ENCODE measurements at regions not wholly inside any gene's neighbourhood (a gene's known extent, or its start where the extent isn't known, plus 50 kb on each side); places are given as distances from the start of the nearest gene placed in this dataset.

GRCh38 chr5:19031491-19031890, 956.5 kb downstream of the CDH18 start:
- TF ChIP-seq POLR2AphosphoS5 (IDR thresholded peaks at IDR 0.05; ENCODE audit: insufficient read depth in 1 of 2, low read depth in 1 of 2) (no peak), POLR2A (IDR thresholded peaks at IDR 0.05) (no peak)
- TF ChIP-seq, protein P1, sequence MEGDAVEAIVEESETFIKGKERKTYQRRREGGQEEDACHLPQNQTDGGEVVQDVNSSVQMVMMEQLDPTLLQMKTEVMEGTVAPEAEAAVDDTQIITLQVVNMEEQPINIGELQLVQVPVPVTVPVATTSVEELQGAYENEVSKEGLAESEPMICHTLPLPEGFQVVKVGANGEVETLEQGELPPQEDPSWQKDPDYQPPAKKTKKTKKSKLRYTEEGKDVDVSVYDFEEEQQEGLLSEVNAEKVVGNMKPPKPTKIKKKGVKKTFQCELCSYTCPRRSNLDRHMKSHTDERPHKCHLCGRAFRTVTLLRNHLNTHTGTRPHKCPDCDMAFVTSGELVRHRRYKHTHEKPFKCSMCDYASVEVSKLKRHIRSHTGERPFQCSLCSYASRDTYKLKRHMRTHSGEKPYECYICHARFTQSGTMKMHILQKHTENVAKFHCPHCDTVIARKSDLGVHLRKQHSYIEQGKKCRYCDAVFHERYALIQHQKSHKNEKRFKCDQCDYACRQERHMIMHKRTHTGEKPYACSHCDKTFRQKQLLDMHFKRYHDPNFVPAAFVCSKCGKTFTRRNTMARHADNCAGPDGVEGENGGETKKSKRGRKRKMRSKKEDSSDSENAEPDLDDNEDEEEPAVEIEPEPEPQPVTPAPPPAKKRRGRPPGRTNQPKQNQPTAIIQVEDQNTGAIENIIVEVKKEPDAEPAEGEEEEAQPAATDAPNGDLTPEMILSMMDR (IDR thresholded peaks at IDR 0.05), result no peak
- no peaks in the 10 kb centered on the region for H3K9me3 ChIP-seq
- no peak for DNase-seq (ENCODE audit: extremely low spot score in 2 of 2)
- no peaks in the 10 kb centered on the region for H3K36me3 ChIP-seq
- intact Hi-C loops (cut with DNase I), result no loop called here
- H3K27ac ChIP-seq, result no peak overlapping the region
- no peaks in the 10 kb centered on the region for H3K27me3 ChIP-seq
- no peak overlapping the region for H3K4me3 ChIP-seq
- no peaks in the 10 kb centered on the region for H3K4me1 ChIP-seq

GRCh38 chr5:19035816-19036215, 952.2 kb downstream of the CDH18 start:
- TF ChIP-seq POLR2A (IDR thresholded peaks at IDR 0.05) (no peak), POLR2AphosphoS5 (IDR thresholded peaks at IDR 0.05; ENCODE audit: insufficient read depth in 1 of 2, low read depth in 1 of 2) (no peak)
- TF ChIP-seq, protein P1 (IDR thresholded peaks at IDR 0.05), result no peak
- Histone ChIP-seq H3K4me3 (no peak overlapping the region), H3K36me3 (no peaks in the 10 kb centered on the region), H3K27ac (no peak overlapping the region), H3K4me1 (no peaks in the 10 kb centered on the region), H3K27me3 (no peaks in the 10 kb centered on the region), H3K9me3 (no peaks in the 10 kb centered on the region)
- intact Hi-C loops (cut with DNase I), result no loop called here
- no peak for DNase-seq (ENCODE audit: extremely low spot score in 2 of 2)

DNA sequence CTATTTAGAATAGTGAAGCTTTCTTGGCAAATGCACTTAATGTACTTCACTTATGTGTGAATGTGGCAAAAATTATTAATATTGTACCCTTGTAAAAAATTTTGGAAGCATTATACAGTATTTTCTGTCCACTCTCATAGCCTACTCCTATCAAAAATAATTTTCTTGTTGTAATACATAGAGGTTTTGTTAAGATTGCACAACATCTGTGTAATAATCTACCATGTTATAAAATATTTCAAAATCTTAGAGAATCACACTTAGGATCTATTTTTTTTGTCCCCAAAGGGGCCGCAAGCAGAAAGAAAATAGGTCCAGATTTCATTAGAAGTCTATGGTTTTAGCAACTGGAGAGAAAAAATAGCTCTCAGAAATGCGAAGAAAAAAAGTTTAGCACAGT, 945.9 kb downstream of the CDH18 start:
- DNase-seq (ENCODE audit: extremely low spot score in 2 of 2), result no peak
- no peaks in the 10 kb centered on the region for H3K9me3 ChIP-seq
- intact Hi-C loops (cut with DNase I), result no loop called here
- H3K36me3 ChIP-seq, result no peaks in the 10 kb centered on the region
- no peak overlapping the region for H3K27ac ChIP-seq
- H3K27me3 ChIP-seq, result no peaks in the 10 kb centered on the region
- TF ChIP-seq POLR2AphosphoS5 (IDR thresholded peaks at IDR 0.05; ENCODE audit: insufficient read depth in 1 of 2, low read depth in 1 of 2) (no peak), POLR2A (IDR thresholded peaks at IDR 0.05) (no peak)
- TF ChIP-seq, protein P1 (IDR thresholded peaks at IDR 0.05), result no peak
- no peak overlapping the region for H3K4me3 ChIP-seq
- no peaks in the 10 kb centered on the region for H3K4me1 ChIP-seq

DNA sequence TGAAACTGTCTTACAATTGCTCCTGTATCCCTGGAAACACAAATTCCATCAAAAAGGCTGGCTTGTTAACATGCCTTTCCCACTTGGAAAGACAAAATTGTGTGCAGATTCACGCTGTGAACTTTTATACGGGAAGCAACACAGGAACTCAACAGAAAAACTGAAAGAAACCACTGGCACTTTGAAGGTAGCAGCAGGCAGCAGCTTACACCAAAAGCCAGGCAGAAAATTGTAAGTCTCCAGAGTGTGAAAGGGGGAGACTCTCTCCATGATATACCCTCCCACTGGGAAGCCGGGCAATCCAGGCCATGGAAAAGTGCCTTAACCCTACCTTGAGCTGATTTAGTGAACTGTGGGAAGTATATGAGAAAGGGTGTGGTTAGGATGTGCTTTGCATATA, 943.7 kb downstream of the CDH18 start:
- intact Hi-C loops (cut with DNase I), result no loop called here
- no peaks in the 10 kb centered on the region for H3K27me3 ChIP-seq
- no peak for DNase-seq (ENCODE audit: extremely low spot score in 2 of 2)
- no peaks in the 10 kb centered on the region for H3K36me3 ChIP-seq
- no peak overlapping the region for H3K4me3 ChIP-seq
- H3K27ac ChIP-seq, result no peak overlapping the region
- H3K9me3 ChIP-seq, result no peaks in the 10 kb centered on the region
- no peaks in the 10 kb centered on the region for H3K4me1 ChIP-seq
- TF ChIP-seq, protein P1 (IDR thresholded peaks at IDR 0.05), result no peak

DNA sequence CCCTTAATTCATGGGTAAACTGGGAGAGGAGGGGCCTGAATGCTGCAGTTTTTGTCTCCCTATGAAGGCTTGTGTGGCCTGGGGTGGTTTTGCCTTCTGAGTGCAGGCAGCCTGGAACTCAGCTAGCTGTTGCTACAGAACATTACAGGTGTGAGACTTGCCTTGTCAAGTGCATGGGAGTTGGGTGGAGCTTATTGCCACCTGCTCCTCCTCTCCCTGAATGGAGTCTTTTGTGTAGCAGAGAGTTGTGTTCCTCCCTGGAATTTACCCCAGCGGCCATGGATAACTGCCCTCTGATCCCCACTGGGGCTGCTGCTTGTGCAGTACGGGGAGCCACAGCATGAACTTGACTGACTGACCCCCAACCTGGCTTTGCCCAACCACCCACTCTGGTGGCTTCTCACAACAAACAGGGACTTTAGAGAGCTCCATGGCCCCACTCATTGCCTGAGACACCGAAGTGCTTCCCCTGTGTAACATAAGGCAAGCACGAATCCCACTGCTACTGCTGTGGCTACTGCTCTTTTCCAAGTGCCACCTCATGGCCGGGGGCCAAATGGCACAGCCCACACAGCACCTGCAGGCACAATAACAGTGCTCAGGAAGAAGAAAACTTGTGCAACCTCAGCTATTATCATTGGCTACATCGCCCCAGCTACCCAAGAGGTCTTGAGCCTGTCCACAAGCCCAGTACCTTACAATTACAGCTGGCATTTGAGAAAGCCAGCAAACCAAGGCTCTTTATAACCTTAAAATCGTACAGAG, 942.9 kb downstream of the CDH18 start:
- Histone ChIP-seq H3K4me1 (no peaks in the 10 kb centered on the region), H3K36me3 (no peaks in the 10 kb centered on the region), H3K27ac (no peak overlapping the region), H3K9me3 (no peaks in the 10 kb centered on the region), H3K4me3 (no peak overlapping the region), H3K27me3 (no peaks in the 10 kb centered on the region)
- TF ChIP-seq POLR2A (IDR thresholded peaks at IDR 0.05), result no peak
- TF ChIP-seq, protein P1 (IDR thresholded peaks at IDR 0.05), result no peak
- TF ChIP-seq POLR2AphosphoS5 (IDR thresholded peaks at IDR 0.05; ENCODE audit: insufficient read depth in 1 of 2, low read depth in 1 of 2), result no peak
- DNase-seq (ENCODE audit: extremely low spot score in 2 of 2), result no peak
- intact Hi-C loops (cut with DNase I), result no loop called here

All from vagina (tissue), 2 donors.